ENCODE measurements at regions not wholly inside any gene's neighbourhood (a gene's known extent, or its start where the extent isn't known, plus 50 kb on each side); places are given as distances from the start of the nearest gene placed in this dataset.

GRCh38 chr12:24739106-24739779 is 209.7 kb downstream of the BCAT1 start:
- DNase-seq: no peak
- no peaks in the 10 kb centered on the region for H3K9me3 ChIP-seq
- no peak overlapping the region for H3K4me3 ChIP-seq
- 79 to 93% methylated on average over 2 of the region's 2 CpGs for WGBS, 2 donors
- no peak for TF ChIP-seq CTCF (IDR thresholded peaks at IDR 0.05)
- no peak overlapping the region for H3K27ac ChIP-seq
- no peaks in the 10 kb centered on the region for H3K4me1 ChIP-seq
- no peak for ATAC-seq
- no peak for FAIRE-seq
- no peaks in the 10 kb centered on the region for H3K27me3 ChIP-seq
- H3K36me3 ChIP-seq: no peaks in the 10 kb centered on the region
- intact Hi-C loops (cut with DNase I): no loop called here

- H3K4me1 ChIP-seq: no peaks in the 10 kb centered on the region
- H3K36me3 ChIP-seq: no peaks in the 10 kb centered on the region
- H3K4me3 ChIP-seq: no peak overlapping the region
- WGBS, 2 donors: 56% methylated on average over 2 of the region's 2 CpGs
- H3K9me3 ChIP-seq: no peaks in the 10 kb centered on the region
- FAIRE-seq (no peak), DNase-seq (no peak), ATAC-seq (no peak)
- intact Hi-C loops (cut with DNase I): no loop called here
- TF ChIP-seq CTCF (IDR thresholded peaks at IDR 0.05): no peak
- H3K27ac ChIP-seq: no peak overlapping the region
- no peaks in the 10 kb centered on the region for H3K27me3 ChIP-seq
Measured at GRCh38 chr12:24738441-24738840, 210.5 kb downstream of the BCAT1 start.

- no peak for TF ChIP-seq CTCF (IDR thresholded peaks at IDR 0.05)
- Histone ChIP-seq H3K9me3 (no peaks in the 10 kb centered on the region), H3K4me1 (no peaks in the 10 kb centered on the region), H3K27me3 (no peaks in the 10 kb centered on the region), H3K36me3 (no peaks in the 10 kb centered on the region), H3K4me3 (no peak overlapping the region), H3K27ac (no peak overlapping the region)
- ATAC-seq: no peak
- WGBS, 2 donors: 88 to 92% methylated on average over 1 of the region's 1 CpG
- DNase-seq: no peak
- FAIRE-seq: no peak
- intact Hi-C loops (cut with DNase I): no loop called here
Measured at GRCh38 chr12:24731596-24731995, 217.3 kb downstream of the BCAT1 start.

GRCh38 chr12:24730489-24730896 is 218.4 kb downstream of the BCAT1 start:
- DNase-seq (no peak), ATAC-seq (no peak)
- H3K27me3 ChIP-seq: no peaks in the 10 kb centered on the region

More at GRCh38 chr12:24730489-24730896, 218.4 kb downstream of the BCAT1 start:
- Histone ChIP-seq H3K4me3 (no peak overlapping the region), H3K27ac (no peak overlapping the region), H3K36me3 (no peaks in the 10 kb centered on the region), H3K9me3 (no peaks in the 10 kb centered on the region), H3K4me1 (no peaks in the 10 kb centered on the region)
- FAIRE-seq: no peak
- no peak for TF ChIP-seq CTCF (IDR thresholded peaks at IDR 0.05)
- WGBS, 2 donors: 58 to 90% methylated on average over 1 of the region's 1 CpG
- intact Hi-C loops (cut with DNase I): no loop called here

Measured in pancreas (tissue), 10 donors.